ENCODE measurements at regions not wholly inside any gene's neighbourhood (a gene's known extent, or its start where the extent isn't known, plus 50 kb on each side); places are given as distances from the start of the nearest gene placed in this dataset.

DNA sequence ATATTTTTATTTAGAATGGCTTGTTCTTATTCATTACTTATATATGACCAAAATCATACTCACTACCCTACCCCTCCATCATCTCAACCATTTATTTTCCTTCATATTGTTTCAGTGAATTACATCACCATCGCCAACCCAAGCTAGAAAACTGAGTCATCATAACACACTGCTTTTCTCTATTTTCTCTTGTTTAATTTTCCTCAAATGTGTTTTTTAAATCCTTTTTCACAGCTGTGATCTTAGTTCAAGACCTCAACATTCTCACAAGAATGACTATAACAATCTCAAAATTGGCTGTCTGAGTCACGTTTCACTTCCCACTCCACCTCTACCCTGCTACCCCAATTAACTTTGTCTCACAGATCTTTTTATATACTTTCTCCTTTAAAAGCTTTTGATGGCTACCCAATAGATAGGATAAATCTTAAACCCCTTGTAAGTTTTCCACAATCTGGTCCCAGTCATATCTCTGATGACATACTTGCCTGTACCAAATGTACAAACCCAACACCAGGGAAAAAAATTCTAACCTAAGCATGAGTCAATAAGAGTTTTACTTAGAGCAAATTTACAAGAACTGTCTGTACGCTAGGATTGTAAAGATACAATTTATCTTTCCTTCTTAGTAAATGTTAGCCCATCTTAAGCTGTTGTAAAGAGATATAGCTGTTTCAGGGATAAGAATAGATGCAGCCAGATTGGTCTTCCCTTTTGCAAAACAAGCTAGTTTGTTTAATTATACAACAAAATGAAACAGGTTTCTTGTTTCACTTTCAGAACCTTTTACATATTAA is 635.1 kb upstream of the SLC39A10 start:
- H3K9me3 Mint-ChIP-seq: no peaks in the 10 kb centered on the region
- no peaks in the 10 kb centered on the region for H3K36me3 Mint-ChIP-seq (ENCODE audit: low read depth)
- peaks cover 10% of the 10 kb centered on the region for H3K4me1 Mint-ChIP-seq
- H3K27me3 Mint-ChIP-seq (ENCODE audit: low read depth, poor library complexity): peaks cover 6% of the 10 kb centered on the region
- H3K27ac Mint-ChIP-seq: no peak overlapping the region
- no peak overlapping the region for H3K4me3 Mint-ChIP-seq
- TF ChIP-seq, protein P1, sequence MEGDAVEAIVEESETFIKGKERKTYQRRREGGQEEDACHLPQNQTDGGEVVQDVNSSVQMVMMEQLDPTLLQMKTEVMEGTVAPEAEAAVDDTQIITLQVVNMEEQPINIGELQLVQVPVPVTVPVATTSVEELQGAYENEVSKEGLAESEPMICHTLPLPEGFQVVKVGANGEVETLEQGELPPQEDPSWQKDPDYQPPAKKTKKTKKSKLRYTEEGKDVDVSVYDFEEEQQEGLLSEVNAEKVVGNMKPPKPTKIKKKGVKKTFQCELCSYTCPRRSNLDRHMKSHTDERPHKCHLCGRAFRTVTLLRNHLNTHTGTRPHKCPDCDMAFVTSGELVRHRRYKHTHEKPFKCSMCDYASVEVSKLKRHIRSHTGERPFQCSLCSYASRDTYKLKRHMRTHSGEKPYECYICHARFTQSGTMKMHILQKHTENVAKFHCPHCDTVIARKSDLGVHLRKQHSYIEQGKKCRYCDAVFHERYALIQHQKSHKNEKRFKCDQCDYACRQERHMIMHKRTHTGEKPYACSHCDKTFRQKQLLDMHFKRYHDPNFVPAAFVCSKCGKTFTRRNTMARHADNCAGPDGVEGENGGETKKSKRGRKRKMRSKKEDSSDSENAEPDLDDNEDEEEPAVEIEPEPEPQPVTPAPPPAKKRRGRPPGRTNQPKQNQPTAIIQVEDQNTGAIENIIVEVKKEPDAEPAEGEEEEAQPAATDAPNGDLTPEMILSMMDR (IDR thresholded peaks at IDR 0.05): no peak
- no peak for DNase-seq

DNA sequence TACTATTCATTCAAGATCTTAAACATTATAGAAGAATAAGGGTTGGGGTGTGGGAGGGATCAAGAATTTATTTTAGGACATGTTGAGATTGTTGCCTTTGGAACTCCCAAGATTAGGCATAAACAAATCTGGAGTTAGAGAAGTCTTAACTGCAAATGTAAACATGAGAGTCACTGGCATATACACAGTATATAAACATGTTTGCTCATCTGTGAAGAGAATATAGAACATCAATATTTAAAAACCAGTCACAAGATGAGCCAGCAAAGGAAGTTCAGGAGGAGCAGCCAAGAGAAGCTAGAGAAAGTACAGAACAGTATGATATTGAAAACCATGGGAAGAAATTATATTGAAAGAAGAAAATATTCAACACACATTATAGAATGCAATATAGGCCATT is 638.6 kb upstream of the SLC39A10 start:
- H3K36me3 Mint-ChIP-seq (ENCODE audit: low read depth): no peaks in the 10 kb centered on the region
- TF ChIP-seq, protein P1 (IDR thresholded peaks at IDR 0.05): no peak
- DNase-seq: no peak
- H3K4me1 Mint-ChIP-seq: peaks cover 13% of the 10 kb centered on the region
- H3K4me3 Mint-ChIP-seq: no peak overlapping the region
- H3K27ac Mint-ChIP-seq: no peak overlapping the region
- H3K9me3 Mint-ChIP-seq: no peaks in the 10 kb centered on the region
- H3K27me3 Mint-ChIP-seq (ENCODE audit: low read depth, poor library complexity): no peaks in the 10 kb centered on the region

DNA sequence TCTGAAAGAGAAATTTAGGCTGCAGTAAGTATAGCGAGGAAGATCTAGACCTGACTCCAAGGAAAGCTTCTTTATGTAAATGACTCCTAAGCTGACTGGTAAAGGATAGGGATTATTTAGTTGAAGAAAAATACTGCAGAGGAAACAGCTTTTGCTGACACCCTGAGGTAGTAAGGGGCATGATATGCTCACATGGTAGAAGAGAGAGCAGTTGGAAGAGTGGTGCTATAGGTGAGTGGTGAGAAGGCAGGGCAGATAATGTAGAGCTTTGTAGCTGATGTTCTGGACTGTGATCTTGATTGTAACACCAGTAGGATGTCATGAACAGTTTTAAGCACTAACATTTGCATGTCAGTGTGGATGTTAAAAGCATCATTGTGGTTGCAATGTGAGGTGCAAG is 639.1 kb upstream of the SLC39A10 start:
- TF ChIP-seq, protein P1 (IDR thresholded peaks at IDR 0.05): no peak
- Mint-ChIP-seq H3K4me1 (peaks cover 13% of the 10 kb centered on the region), H3K27me3 (ENCODE audit: low read depth, poor library complexity) (no peaks in the 10 kb centered on the region), H3K4me3 (no peak overlapping the region), H3K9me3 (no peaks in the 10 kb centered on the region), H3K36me3 (ENCODE audit: low read depth) (no peaks in the 10 kb centered on the region), H3K27ac (no peak overlapping the region)
- DNase-seq: no peak

DNA sequence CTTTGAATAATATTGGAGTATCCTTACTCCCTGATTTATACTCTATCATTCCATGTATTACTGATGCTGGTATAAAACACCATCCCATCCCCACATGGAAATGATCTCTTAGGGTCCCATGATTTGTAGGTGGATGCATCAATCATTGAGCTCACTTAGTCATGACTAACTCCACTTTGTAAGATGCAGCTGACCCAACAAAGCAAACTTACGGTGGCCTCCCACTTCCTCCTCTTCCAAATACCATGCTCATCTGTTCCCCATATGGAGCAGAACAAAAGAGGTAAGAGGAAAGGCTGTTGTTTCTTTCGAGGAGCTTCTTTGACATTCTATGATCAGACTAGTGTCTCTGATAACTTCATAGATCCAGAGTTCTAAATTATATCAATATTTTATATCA is 640.2 kb upstream of the SLC39A10 start:
- Mint-ChIP-seq H3K4me3 (no peak overlapping the region), H3K4me1 (peaks cover 13% of the 10 kb centered on the region), H3K27ac (peak overlapping the region; percentile 46), H3K36me3 (ENCODE audit: low read depth) (no peaks in the 10 kb centered on the region), H3K27me3 (ENCODE audit: low read depth, poor library complexity) (no peaks in the 10 kb centered on the region), H3K9me3 (no peaks in the 10 kb centered on the region)
- no peak for DNase-seq
- TF ChIP-seq, protein P1 (IDR thresholded peaks at IDR 0.05): no peak

DNA sequence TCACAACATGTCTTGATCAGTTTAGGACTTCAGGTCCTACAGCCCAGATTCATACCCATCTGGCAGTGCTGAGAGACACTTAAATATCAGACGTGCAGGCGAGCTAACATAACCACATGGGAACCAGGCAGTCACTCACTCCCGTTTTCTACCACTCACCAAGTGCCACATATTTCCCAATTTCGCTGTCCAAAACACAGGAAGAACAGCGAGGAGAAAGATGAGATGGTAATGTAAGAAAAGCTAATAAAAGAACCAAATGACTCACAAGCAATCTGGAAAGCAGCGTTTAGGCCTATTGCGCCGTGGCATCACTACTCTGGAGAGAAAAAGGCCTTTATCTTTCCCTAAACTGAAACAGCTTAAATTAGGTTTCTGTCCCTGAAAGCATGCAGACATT is 647.8 kb upstream of the SLC39A10 start:
- Mint-ChIP-seq H3K4me1 (peaks cover 46% of the 10 kb centered on the region), H3K4me3 (no peak overlapping the region), H3K27ac (peak overlapping the region; percentile 73), H3K36me3 (ENCODE audit: low read depth) (no peaks in the 10 kb centered on the region), H3K9me3 (no peaks in the 10 kb centered on the region), H3K27me3 (ENCODE audit: low read depth, poor library complexity) (no peaks in the 10 kb centered on the region)
- DNase-seq: no peak
- TF ChIP-seq, protein P1 (IDR thresholded peaks at IDR 0.05): no peak

DNA sequence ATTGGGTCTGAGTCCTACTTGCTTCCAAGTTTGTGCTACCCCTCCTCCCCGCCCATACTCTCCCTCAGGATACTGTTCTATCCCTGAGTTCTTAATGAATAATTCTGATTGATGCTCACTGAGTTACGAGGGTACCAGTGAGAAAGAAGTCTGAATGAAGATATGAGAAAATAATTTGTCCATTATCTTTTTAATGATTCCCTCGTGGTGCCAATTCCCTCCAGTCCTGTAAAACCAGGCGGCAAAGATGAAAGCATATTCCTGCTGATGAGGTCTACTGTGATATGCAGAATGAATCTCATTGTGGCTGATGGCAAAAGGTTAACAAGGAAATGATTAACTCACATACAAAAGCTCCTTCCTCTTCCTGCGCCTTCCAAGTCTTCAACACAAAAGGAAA is 650.2 kb upstream of the SLC39A10 start:
- H3K4me3 Mint-ChIP-seq: no peak overlapping the region
- H3K27ac Mint-ChIP-seq: peak overlapping the region; percentile 81
- peaks cover 8% of the 10 kb centered on the region for H3K36me3 Mint-ChIP-seq (ENCODE audit: low read depth)
- TF ChIP-seq, protein P1 (IDR thresholded peaks at IDR 0.05): no peak
- no peak for DNase-seq
- peaks cover 56% of the 10 kb centered on the region for H3K4me1 Mint-ChIP-seq
- H3K9me3 Mint-ChIP-seq: peaks cover 4% of the 10 kb centered on the region
- H3K27me3 Mint-ChIP-seq (ENCODE audit: low read depth, poor library complexity): no peaks in the 10 kb centered on the region
